Hematopoietic multipotent progenitor cell treated with erythropoietin and hydrocortisone succinate and interleukin-3 and kit ligand, for 4 days (in vitro differentiated cells): ENCODE measurements at regions not wholly inside any gene's neighbourhood (a gene's known extent, or its start where the extent isn't known, plus 50 kb on each side); places are given as distances from the start of the nearest gene placed in this dataset.

Experiments used
- DNase-seq: peaks from one replicate; pipeline ENCODE4 v3.0.0-alpha.2; 2015

GRCh38 chr2:12177455-12178288 lies 431.2 kb downstream of the LPIN1 start:
- peak; percentile 31 for DNase-seq

- peak; percentile 72 for DNase-seq
Observed at GRCh38 chr2:12178289-12179080, 432.1 kb downstream of the LPIN1 start.

DNA sequence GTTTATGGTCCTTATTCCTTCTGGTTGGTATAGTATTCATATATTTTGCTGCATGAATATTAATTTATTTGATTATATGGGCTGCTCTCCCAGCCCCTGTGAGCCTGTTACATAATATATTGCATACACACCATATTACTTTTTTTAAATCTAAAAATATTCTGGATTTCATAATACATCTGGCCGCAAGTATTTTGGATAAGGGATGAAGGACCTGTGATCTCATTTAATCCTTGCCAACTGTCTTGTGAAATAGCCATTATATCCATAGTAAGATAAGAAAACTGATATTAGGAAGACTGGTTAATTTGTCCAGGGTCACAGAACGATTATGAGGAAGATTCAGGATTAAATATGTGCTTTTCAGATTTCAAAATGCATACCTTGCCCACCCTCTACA lies 433.6 kb downstream of the LPIN1 start:
- DNase-seq: no peak

GRCh38 chr2:12183032-12183645 lies 436.7 kb downstream of the LPIN1 start:
- DNase-seq: peak; percentile 44

- peak; percentile 38 for DNase-seq
Observed at GRCh38 chr2:12192762-12193161, 446.3 kb downstream of the LPIN1 start.

DNA sequence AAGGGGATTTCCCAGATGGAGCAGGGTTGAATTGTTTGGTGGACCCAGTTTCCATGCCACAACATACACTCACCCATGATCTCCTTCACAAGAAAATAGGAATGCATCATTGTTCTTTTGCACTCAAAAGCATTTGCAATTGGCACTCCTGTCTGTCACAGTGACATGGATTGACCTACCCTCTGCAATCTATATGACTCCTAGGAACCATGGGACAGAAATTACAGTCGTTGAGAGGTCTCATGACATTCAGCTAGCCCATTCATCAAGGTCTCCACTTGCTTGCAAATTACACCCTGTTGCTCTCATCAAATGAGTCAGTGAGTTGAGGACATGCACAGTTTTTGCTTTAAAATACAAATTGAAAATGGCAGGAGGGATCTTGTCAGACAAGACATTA lies 448.5 kb downstream of the LPIN1 start:
- DNase-seq: no peak

DNA sequence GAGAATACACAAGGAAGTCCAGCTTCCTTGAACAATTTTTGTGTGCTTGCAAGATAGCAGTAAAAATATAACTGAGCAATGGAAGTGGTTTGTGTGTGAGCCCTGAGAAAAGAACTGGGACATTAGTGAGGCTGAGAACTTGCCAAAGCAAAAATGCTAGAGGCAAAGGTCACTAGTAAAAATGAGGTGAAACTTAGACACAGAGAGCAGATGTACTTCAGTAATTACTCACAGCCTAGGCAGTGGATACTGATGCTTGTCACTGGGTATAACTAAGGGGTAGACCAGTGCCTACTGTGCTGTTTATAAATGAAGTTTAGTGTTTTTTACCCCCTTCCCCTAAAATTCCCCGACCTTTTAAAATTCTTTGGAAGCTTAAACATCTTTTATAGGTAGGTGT lies 450.1 kb downstream of the LPIN1 start:
- DNase-seq: no peak

DNA sequence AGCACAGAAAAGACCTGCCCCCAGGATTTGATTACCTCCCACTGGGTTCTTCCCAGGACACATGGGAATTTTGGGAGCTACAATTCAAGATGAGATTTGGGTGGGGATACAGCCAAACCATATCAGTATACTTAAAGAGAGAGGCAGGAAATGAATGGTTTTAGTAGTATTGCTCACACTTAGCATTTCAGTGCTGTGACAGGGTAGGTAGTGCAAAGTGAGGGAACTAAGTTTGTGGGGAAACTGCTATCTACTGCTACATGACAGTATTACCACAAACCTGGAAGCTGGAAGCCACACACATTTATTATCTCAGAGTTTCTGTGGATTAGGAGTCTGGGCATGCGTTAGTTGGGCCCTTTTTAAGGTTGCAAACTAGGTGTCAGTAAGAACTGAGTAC lies 450.7 kb downstream of the LPIN1 start:
- no peak for DNase-seq

DNA sequence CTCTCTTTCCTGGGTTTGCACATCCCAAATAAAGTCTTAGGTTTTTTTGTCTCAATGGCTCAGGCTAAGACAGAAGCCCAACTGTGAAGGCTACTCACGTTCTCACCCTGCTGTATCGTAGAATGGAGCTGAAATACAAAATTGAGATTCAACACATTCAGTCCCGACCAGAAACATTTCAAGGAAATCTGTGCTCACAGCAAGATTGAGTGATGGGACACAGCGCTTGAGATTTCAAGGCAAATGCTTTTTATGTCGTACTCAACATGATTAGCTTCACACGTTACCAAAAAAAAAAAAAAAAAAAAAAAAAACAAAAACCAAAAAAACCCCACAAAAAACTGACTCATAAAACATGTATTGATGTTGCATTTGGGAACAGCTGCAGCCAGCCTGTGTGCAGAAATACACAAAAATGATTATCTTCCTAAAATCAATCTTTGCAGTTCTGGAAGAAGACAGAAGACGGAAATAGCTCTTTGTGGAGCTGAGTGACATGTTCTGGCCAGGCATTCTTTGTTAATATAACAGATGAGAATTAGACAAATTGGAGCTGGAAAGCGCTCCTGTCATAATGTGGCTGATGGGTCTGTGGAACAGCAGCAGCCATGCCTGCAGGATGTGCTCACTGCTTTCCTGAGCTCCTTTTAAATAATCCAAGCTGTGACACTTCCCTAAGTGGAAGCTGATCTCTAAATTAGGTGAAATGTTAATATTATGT lies 453.2 kb downstream of the LPIN1 start:
- DNase-seq: no peak

DNA sequence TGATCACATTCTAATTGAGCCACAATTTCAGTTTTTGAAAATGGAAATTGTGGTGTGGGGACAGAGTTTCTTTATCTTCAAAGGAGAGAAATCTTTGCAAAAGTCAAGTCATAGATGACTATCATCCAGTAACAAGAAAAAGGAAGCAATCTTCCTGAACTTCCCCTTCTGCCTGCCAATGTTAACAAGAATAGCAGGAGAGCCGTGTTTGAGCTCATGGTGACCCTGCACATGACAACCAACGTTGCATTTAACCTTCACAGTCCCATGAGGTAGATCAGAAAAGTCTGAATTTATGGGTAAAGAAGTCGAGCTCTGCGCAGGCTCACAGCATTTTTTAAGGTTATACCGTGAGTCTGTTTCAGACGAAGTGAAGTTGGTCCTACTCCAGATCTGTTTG lies 454.9 kb downstream of the LPIN1 start:
- DNase-seq: peak; percentile 52

- DNase-seq: no peak
Observed at GRCh38 chr2:12202313-12203075, 456.1 kb downstream of the LPIN1 start.

DNA sequence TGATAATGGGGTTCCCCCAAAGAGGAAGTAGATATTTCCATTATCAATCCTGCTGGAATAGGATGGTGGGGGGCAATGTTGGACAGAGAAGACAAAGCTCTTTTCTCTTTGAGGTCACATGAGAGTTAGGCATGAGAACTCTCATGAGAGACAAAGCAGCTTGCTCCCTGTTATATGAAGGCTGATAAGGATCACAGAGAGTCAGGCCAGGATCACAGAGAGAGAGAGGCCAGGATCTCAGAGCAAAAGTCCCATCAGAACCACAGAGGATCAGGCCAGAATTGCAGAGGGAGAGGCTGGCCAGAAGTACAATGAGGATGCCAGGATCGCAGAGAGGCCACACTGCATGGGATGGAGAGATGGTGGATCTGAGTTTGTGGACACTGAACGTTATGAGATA lies 457.1 kb downstream of the LPIN1 start:
- no peak for DNase-seq

DNA sequence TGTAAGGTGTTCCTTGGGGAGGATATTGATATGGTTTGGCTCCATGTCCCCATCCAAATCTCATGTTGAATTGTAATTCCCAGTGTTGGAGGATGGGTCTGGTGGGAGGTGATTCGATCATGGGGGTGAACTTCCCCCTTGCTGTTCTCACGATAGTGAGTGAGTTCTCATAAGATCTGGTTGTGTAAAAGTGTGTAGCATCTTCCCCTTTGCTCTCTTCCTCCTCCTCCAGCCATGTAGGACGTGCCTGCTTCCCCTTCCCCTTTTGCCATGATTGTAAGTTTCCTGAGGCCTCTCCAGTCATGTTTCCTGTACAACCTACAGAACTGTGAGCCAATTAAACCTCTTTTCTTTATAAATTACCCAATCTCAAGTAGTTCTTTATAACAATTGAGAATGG lies 458.7 kb downstream of the LPIN1 start:
- no peak for DNase-seq

DNA sequence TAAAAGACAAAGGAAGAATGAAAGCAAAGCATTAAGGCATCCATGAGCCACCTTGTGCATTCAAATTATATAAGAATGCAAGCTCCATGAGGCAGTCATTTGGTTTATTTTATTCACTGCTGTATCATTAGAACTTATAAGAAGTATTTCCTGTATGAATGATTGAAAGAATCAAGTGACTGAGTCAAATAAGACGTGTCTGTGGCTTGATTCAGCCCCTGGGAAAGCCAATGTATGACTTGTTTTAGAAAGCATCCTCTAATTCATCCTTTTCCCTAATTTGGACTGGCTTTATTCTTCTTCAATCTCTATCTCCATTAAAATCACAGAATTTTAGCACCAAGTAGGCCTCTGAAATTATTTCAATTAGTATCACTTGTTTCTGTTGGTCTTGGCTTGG lies 461.1 kb downstream of the LPIN1 start:
- no peak for DNase-seq

DNA sequence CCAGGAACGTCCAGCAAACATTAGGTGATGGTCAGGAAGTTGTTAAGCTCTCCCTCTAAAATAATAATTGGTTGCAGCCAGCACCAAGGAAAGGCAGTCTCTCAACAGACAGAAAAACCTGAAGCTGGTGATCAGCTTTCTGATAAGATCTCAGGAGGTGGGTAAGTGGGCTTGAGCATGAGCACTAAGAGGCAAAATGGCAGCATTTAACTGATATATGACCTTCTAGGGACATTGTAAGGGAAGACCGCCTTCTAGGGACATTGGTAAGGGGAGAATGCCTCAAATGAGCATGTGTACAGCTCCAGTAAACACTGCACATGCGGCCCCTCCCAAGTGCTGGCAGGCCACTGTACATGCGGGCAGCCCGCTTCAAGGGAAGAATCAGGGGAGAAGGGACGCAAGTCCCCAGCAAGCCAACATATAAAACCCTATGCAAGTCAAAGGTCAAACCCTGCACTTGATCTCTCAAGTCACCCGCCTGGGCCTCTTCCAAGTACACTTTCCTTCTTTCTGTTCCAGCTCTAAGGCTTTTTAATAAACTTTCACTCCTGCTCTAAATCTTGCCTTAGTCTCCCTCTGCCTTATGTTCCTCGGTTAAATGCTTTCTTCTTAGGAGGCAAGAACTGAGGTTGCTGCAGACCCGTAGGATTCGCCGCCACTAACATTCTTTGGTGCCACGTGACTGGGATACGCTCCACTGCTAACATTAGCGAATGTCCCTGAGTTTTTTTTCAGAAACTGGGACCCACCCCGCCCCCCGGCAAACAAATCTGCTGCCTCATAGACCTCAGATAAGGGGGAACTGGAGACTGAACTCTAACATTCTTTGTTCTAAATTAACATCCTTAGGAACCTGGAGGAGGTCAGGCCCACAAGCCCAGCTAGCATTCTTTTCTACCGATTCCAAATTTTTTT lies 463.8 kb downstream of the LPIN1 start:
- DNase-seq: no peak

GRCh38 chr2:12211326-12212175 lies 465.1 kb downstream of the LPIN1 start:
- peak; percentile 6 for DNase-seq

DNA sequence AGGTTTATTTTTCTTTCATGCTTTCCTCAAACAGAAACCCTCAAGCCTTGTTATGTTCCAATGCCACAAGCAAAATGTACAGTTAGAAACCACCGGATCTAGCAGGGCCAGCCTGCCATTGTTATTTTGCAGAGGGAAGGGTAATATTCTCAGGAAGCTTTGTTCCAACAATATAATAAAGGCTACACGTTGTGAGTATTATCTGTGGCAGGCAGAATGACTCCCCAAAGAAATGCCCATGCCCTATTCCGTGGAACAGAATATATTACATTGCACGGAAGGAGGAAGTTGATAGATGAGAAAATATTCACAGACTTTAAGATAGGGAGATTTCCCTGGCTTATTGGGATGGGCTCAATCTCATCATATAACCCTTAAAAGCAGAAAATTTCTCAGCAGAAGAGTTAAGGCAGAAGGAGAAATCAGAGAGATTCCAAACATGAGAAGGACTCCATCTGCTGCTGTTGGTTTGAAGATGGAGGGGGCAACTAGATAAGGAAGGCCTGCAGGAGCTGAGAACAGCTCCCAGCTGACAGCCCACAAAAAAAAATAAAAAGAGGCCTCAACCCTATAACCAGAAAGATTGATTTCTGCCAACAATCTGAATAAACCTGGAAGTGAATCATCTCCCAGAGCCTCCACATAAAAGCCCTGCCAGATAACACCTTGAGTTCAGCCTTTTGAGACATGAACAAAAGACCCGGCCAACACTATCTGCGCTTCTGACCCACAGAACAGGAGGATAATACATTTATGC lies 466.6 kb downstream of the LPIN1 start:
- peak; percentile 55 for DNase-seq

DNA sequence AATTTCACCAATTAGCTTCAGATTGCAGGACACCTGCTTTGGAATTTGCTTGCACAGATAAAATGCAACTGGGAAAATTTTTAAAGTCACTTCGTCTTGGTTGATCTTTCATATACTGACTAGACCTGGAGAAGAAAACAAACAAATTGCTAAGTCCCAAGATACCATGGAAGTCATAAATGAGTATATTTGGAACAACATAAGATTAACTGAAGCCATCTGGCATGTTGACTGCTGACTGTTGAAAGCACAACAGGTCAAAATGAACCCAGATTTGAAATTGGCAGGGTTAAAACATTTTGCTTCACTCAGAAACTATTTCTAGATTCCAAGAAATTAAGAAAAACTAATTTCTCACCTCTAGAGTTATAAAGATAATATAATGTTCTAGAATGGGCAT lies 470.7 kb downstream of the LPIN1 start:
- no peak for DNase-seq

DNA sequence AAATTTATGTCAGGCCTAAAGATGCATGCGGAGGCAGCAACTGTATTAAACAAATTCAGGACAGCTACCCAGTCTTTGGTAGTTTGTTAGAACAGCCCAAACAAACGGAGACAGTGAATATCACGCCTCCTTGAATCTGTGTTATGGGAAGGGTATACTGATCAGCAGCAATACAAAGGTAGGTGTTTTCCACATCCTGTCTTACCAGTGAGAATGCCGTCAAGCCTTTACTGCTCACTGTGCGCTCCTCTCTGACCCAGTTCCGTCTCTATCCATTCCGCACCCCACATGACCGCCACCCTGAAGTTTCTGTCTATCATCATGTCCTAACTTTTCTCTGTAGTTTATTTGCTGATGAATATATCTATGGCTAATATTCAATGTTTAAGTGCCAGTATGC lies 473.3 kb downstream of the LPIN1 start:
- DNase-seq: no peak
